Natural killer cell (primary cell): ENCODE measurements at regions not wholly inside any gene's neighbourhood (a gene's known extent, or its start where the extent isn't known, plus 50 kb on each side); places are given as distances from the start of the nearest gene placed in this dataset.

Experiments
- ATAC-seq, 3 donors: fragments of 150-1000 bp in 2 of 3; fragments of 200-7000 bp in 1 of 3; cut with Tn5 transposase; 1 replicate in 1 of 3; 2 replicates in 2 of 3; pipeline ENCODE4 v1.10.0; 2021; ENCODE audit warnings: mild to moderate bottlenecking in 2 of 3, moderate library complexity in 2 of 3
- DNase-seq, 2 donors: peaks; one replicate each; pipeline versions ENCODE4 v3.0.0 to v3.0.0-alpha.2; 2013 to 2021; ENCODE audit warnings: mixed read lengths in 1 of 2
- H3K27ac ChIP-seq: one replicate; pipeline ENCODE4 v1.5.1; 2013; ENCODE audit warnings: mild to moderate bottlenecking, low read length
- H3K27me3 ChIP-seq: one replicate; pipeline ENCODE4 v1.6.1; 2013; ENCODE audit warnings: low read length; ENCODE audit not compliant: control insufficient read depth, insufficient read depth
- H3K36me3 ChIP-seq: one replicate; pipeline ENCODE4 v1.6.1; 2013; ENCODE audit warnings: low read length; ENCODE audit not compliant: control insufficient read depth, insufficient read depth
- H3K4me1 ChIP-seq: one replicate; pipeline ENCODE4 v1.6.1; 2013; ENCODE audit warnings: low read length; ENCODE audit not compliant: control insufficient read depth, insufficient read depth
- H3K4me3 ChIP-seq: one replicate; pipeline ENCODE4 v1.5.1; 2013; ENCODE audit warnings: low read length
- H3K9me3 ChIP-seq: one replicate; pipeline ENCODE4 v1.6.1; 2013; ENCODE audit warnings: low read length; ENCODE audit not compliant: control insufficient read depth, insufficient read depth
- H3K27ac Mint-ChIP-seq, 2 donors: one replicate each; pipeline ENCODE4 v1.8.0; 2022; ENCODE audit warnings: mild to moderate bottlenecking in 2 of 2, mixed read lengths in 2 of 2, moderate library complexity in 1 of 2
- H3K27me3 Mint-ChIP-seq, 2 donors: one replicate each; pipeline ENCODE4 v1.8.0; 2022; ENCODE audit warnings: low read depth in 2 of 2, mixed read lengths in 2 of 2
- H3K36me3 Mint-ChIP-seq: one replicate; pipeline ENCODE4 v1.8.0; 2022; ENCODE audit warnings: mixed read lengths
- H3K4me1 Mint-ChIP-seq, 2 donors: one replicate each; pipeline ENCODE4 v1.8.0; 2022; ENCODE audit warnings: mixed read lengths in 2 of 2
- H3K4me3 Mint-ChIP-seq: one replicate; pipeline ENCODE4 v1.8.0; 2022; ENCODE audit warnings: mild to moderate bottlenecking, moderate library complexity, mixed read lengths
- H3K9me3 Mint-ChIP-seq, 2 donors: one replicate each; pipeline ENCODE4 v1.8.0; 2022; ENCODE audit warnings: mixed read lengths in 2 of 2
- CTCF ChIP-seq: fragments of 200-600 bp; IDR thresholded peaks from one replicate; pipeline ENCODE4 v1.8.0; 2022; ENCODE audit warnings: antibody characterized with exemption
- WGBS: methylation state at CpG from one replicate; pipeline ENCODE4 v1.1.7; 2013; ENCODE audit warnings: missing lambda C conversion rate; ENCODE audit not compliant: insufficient coverage; 5-methylcytosine and 5-hydroxymethylcytosine counted together
- intact Hi-C: fragments of 100-400 bp; cut with micrococcal nuclease; formaldehyde crosslinking; loops from one replicate; pipeline ENCODE4 v1.14.2; 2022

- H3K4me1 Mint-ChIP-seq, result no peaks in the 10 kb centered on the region
- H3K27me3 Mint-ChIP-seq, result no peaks in the 10 kb centered on the region
- Histone ChIP-seq H3K9me3 (no peaks in the 10 kb centered on the region), H3K27me3 (no peaks in the 10 kb centered on the region), H3K27ac (no peak overlapping the region), H3K4me1 (no peaks in the 10 kb centered on the region), H3K4me3 (no peak overlapping the region), H3K36me3 (no peaks in the 10 kb centered on the region)
- WGBS, result 87% methylated on average over 7 of the region's 7 CpGs
- ATAC-seq (no peak), DNase-seq (no peak)
- no peak for TF ChIP-seq CTCF
- H3K36me3 Mint-ChIP-seq, result no peaks in the 10 kb centered on the region
- H3K27ac Mint-ChIP-seq, result no peak overlapping the region
- intact Hi-C loops, result no loop called here
- no peak overlapping the region for H3K4me3 Mint-ChIP-seq
- peaks cover 0 to 3% of the 10 kb centered on the region in 2 donors for H3K9me3 Mint-ChIP-seq
These were observed 189.5 kb upstream of the DNAJC19 start for GRCh38 chr3:181178991-181179390.

GRCh38 chr3:181176601-181177000 is 187.1 kb upstream of the DNAJC19 start:
- peak in 1 of 2 donors; percentile 37 for DNase-seq
- no peaks in the 10 kb centered on the region for H3K4me1 ChIP-seq
- H3K4me3 ChIP-seq, result no peak overlapping the region
- Mint-ChIP-seq H3K9me3 (peaks cover 0 to 3% of the 10 kb centered on the region in 2 donors), H3K4me1 (no peaks in the 10 kb centered on the region), H3K27me3 (no peaks in the 10 kb centered on the region), H3K4me3 (no peak overlapping the region), H3K36me3 (no peaks in the 10 kb centered on the region), H3K27ac (no peak overlapping the region)
- H3K27me3 ChIP-seq, result no peaks in the 10 kb centered on the region
- TF ChIP-seq CTCF, result no peak
- ATAC-seq, result no peak
- no peaks in the 10 kb centered on the region for H3K9me3 ChIP-seq
- 9% methylated on average over 3 of the region's 6 CpGs for WGBS
- no peaks in the 10 kb centered on the region for H3K36me3 ChIP-seq
- H3K27ac ChIP-seq, result no peak overlapping the region
- intact Hi-C loops, result no loop called here

GRCh38 chr3:181174676-181175233 is 185.2 kb upstream of the DNAJC19 start:
- peaks cover 0 to 3% of the 10 kb centered on the region in 2 donors for H3K9me3 Mint-ChIP-seq
- H3K27me3 Mint-ChIP-seq, result no peaks in the 10 kb centered on the region
- Histone ChIP-seq H3K4me1 (no peaks in the 10 kb centered on the region), H3K27ac (no peak overlapping the region), H3K36me3 (no peaks in the 10 kb centered on the region), H3K4me3 (no peak overlapping the region), H3K9me3 (no peaks in the 10 kb centered on the region), H3K27me3 (no peaks in the 10 kb centered on the region)
- no peaks in the 10 kb centered on the region for H3K36me3 Mint-ChIP-seq
- H3K27ac Mint-ChIP-seq, result no peak overlapping the region
- intact Hi-C loops, result no loop called here
- ATAC-seq, result no peak
- DNase-seq, result no peak
- no peak overlapping the region for H3K4me3 Mint-ChIP-seq
- no peak for TF ChIP-seq CTCF
- no peaks in the 10 kb centered on the region for H3K4me1 Mint-ChIP-seq
- WGBS, result 54% methylated on average over 4 of the region's 4 CpGs

- no peak for ATAC-seq
- Histone ChIP-seq H3K27me3 (no peaks in the 10 kb centered on the region), H3K4me3 (no peak overlapping the region), H3K4me1 (no peaks in the 10 kb centered on the region), H3K27ac (no peak overlapping the region), H3K9me3 (no peaks in the 10 kb centered on the region), H3K36me3 (no peaks in the 10 kb centered on the region)
- 85% methylated on average over 2 of the region's 2 CpGs for WGBS
- no peak for TF ChIP-seq CTCF
- H3K9me3 Mint-ChIP-seq, result peaks cover 0 to 3% of the 10 kb centered on the region in 2 donors
- H3K27me3 Mint-ChIP-seq, result no peaks in the 10 kb centered on the region
- no peak for DNase-seq
- no peak overlapping the region for H3K27ac Mint-ChIP-seq
- intact Hi-C loops, result no loop called here
- no peaks in the 10 kb centered on the region for H3K4me1 Mint-ChIP-seq
- H3K4me3 Mint-ChIP-seq, result no peak overlapping the region
- H3K36me3 Mint-ChIP-seq, result no peaks in the 10 kb centered on the region
These were observed 184.5 kb upstream of the DNAJC19 start for GRCh38 chr3:181174022-181174421.
